DMS53 treated with DMSO at 0.1 percent for 48 hours (cell line): ENCODE measurements at regions not wholly inside any gene's neighbourhood (a gene's known extent, or its start where the extent isn't known, plus 50 kb on each side); places are given as distances from the start of the nearest gene placed in this dataset.
A peak's percentile ranks its signal among the peaks of the same experiment; 100 is the strongest.
"Not testable (repeated sequence)": the region's sequence is repeated elsewhere in the genome, so short reads cannot be mapped to it uniquely, and the experiment has no call there.

Experiments used
- DNase-seq: peaks from one replicate; lab custom pipeline; 2025; ENCODE audit not compliant: unreplicated experiment; lab: John Stamatoyannopoulos, UW

GRCh38 chr18:29928081-29928480 is 1114.5 kb downstream of the DSC3 start:
- DNase-seq: no peak

- DNase-seq: no peak
Measured at GRCh38 chr18:29925566-29925965, 1117.0 kb downstream of the DSC3 start.

GRCh38 chr18:29912351-29912750 is 1130.2 kb downstream of the DSC3 start:
- no peak for DNase-seq

GRCh38 chr18:29892960-29893558 is 1149.5 kb downstream of the DSC3 start:
- peak; percentile 1 for DNase-seq

- DNase-seq: no peak
Measured at GRCh38 chr18:29883114-29883513, 1159.4 kb downstream of the DSC3 start.

- no peak for DNase-seq
Measured at GRCh38 chr18:29882620-29883019, 1159.9 kb downstream of the DSC3 start.

GRCh38 chr18:29879763-29880162 is 1162.8 kb downstream of the DSC3 start:
- DNase-seq: no peak

GRCh38 chr18:29874519-29875098 is 1167.9 kb downstream of the DSC3 start:
- DNase-seq: peak; percentile 11

- DNase-seq: no peak
Measured at GRCh38 chr18:29873211-29873610, 1169.3 kb downstream of the DSC3 start.

- no peak for DNase-seq
Measured at GRCh38 chr18:29871246-29871645, 1171.3 kb downstream of the DSC3 start.

GRCh38 chr18:29862824-29863223 is 1179.7 kb downstream of the DSC3 start:
- no peak for DNase-seq

GRCh38 chr18:29855637-29856036 is 1186.9 kb downstream of the DSC3 start:
- no peak for DNase-seq

GRCh38 chr18:29853126-29853525 is 1189.4 kb downstream of the DSC3 start:
- DNase-seq: no peak

GRCh38 chr18:29849144-29849543 is 1193.4 kb downstream of the DSC3 start:
- no peak for DNase-seq

- no peak for DNase-seq
Measured at GRCh38 chr18:29841631-29842030, 1200.9 kb downstream of the DSC3 start.

- peak; percentile 49 for DNase-seq
Measured at GRCh38 chr18:29840089-29840488, 1202.5 kb downstream of the DSC3 start.

GRCh38 chr18:29838961-29839360 is 1203.6 kb downstream of the DSC3 start:
- not testable (repeated sequence) for DNase-seq

- peak; percentile 2 for DNase-seq
Measured at GRCh38 chr18:29838556-29838955, 1204.0 kb downstream of the DSC3 start.

- no peak for DNase-seq
Measured at GRCh38 chr18:29823671-29824070, 1218.9 kb downstream of the DSC3 start.

- DNase-seq: no peak
Measured at GRCh38 chr18:29821544-29821943, 1221.0 kb downstream of the DSC3 start.

GRCh38 chr18:29811519-29811918 is 1231.0 kb downstream of the DSC3 start:
- no peak for DNase-seq

GRCh38 chr18:29780816-29781215 is 1261.7 kb downstream of the DSC3 start:
- no peak for DNase-seq

GRCh38 chr18:29779096-29779495 is 1263.4 kb downstream of the DSC3 start:
- no peak for DNase-seq
